ENCODE measurements at regions not wholly inside any gene's neighbourhood (a gene's known extent, or its start where the extent isn't known, plus 50 kb on each side); places are given as distances from the start of the nearest gene placed in this dataset.

DNA sequence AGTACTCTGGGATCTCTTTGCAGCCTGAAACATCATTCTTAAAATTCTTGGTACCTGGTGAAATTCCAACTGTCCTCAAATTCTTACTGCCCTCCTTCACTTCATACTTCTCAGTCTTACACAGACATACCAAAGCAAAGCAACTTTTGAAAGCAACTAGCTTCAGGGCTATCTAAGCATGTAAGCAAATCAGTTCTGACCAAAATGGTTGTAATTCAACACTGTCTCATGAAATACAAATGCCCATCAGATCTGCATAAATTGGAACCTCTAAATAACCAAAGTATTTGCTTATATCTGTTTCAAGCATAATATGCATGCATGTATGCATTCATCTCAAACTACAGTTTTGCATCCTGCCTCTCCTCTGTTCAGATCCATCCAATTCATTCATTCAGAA, 308.1 kb upstream of the PPARGC1A start:
- no peaks in the 10 kb centered on the region for H3F3A ChIP-seq (ENCODE audit: low read depth)
- no peak overlapping the region for H3K27ac Mint-ChIP-seq
- no peak for TF ChIP-seq EZH2phosphoT487 (IDR thresholded peaks at IDR 0.05)
- TF ChIP-seq, protein P1, sequence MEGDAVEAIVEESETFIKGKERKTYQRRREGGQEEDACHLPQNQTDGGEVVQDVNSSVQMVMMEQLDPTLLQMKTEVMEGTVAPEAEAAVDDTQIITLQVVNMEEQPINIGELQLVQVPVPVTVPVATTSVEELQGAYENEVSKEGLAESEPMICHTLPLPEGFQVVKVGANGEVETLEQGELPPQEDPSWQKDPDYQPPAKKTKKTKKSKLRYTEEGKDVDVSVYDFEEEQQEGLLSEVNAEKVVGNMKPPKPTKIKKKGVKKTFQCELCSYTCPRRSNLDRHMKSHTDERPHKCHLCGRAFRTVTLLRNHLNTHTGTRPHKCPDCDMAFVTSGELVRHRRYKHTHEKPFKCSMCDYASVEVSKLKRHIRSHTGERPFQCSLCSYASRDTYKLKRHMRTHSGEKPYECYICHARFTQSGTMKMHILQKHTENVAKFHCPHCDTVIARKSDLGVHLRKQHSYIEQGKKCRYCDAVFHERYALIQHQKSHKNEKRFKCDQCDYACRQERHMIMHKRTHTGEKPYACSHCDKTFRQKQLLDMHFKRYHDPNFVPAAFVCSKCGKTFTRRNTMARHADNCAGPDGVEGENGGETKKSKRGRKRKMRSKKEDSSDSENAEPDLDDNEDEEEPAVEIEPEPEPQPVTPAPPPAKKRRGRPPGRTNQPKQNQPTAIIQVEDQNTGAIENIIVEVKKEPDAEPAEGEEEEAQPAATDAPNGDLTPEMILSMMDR (IDR thresholded peaks at IDR 0.05) = no peak
- TF ChIP-seq EZH2 (IDR thresholded peaks at IDR 0.05) = no peak
- no peak overlapping the region for H3K4me3 ChIP-seq
- no peaks in the 10 kb centered on the region for H4K20me1 ChIP-seq (ENCODE audit: low read depth)
- H3K4me2 ChIP-seq = no peak overlapping the region
- H3K4me1 ChIP-seq = no peaks in the 10 kb centered on the region
- no peaks in the 10 kb centered on the region for H3K27me3 ChIP-seq
- no peaks in the 10 kb centered on the region for H3K9me3 ChIP-seq (ENCODE audit: low read depth)
- no peak overlapping the region for H3K9ac ChIP-seq
- H3K4me3 Mint-ChIP-seq = no peak overlapping the region
- no peak for DNase-seq (ENCODE audit: low spot score)
- no peaks in the 10 kb centered on the region for H3K79me2 ChIP-seq (ENCODE audit: low read depth)
- H3K36me3 Mint-ChIP-seq = no peaks in the 10 kb centered on the region
- H3K27me3 Mint-ChIP-seq (ENCODE audit: insufficient read depth, low read depth) = peaks cover 3% of the 10 kb centered on the region
- no peaks in the 10 kb centered on the region for H3K4me1 Mint-ChIP-seq
- no peak overlapping the region for H2AFZ ChIP-seq (replicated peaks)
- H3K9me3 Mint-ChIP-seq = no peaks in the 10 kb centered on the region
- H3K36me3 ChIP-seq = no peaks in the 10 kb centered on the region
- H3K27ac ChIP-seq = no peak overlapping the region

DNA sequence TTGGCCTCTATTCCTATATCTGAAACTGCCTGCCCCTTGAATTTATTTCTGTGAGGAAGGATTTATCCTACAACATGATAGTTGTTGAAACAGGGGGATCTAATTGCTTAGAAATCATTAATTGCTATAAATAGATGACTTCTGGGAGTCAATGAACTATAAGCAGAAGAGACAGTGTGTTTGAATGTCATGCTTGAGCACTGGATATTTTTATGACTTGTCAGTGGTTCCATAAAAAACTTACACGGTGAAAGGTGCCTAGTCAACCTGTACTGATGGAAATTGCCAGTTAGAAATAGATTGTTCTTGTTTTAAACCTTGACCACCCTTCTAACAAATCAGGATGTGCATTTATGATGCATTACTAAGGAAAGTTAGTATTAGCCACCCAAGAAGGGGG, 306.9 kb upstream of the PPARGC1A start:
- no peak overlapping the region for H3K27ac Mint-ChIP-seq
- no peaks in the 10 kb centered on the region for H3K79me2 ChIP-seq (ENCODE audit: low read depth)
- H3K36me3 Mint-ChIP-seq = no peaks in the 10 kb centered on the region
- no peak overlapping the region for H3K27ac ChIP-seq
- H3K9ac ChIP-seq = no peak overlapping the region
- no peak for DNase-seq (ENCODE audit: low spot score)
- H3K36me3 ChIP-seq = no peaks in the 10 kb centered on the region
- H3K4me1 ChIP-seq = no peaks in the 10 kb centered on the region
- H4K20me1 ChIP-seq (ENCODE audit: low read depth) = no peaks in the 10 kb centered on the region
- TF ChIP-seq EZH2phosphoT487 (IDR thresholded peaks at IDR 0.05) (no peak), EZH2 (IDR thresholded peaks at IDR 0.05) (no peak)
- TF ChIP-seq, protein P1 (IDR thresholded peaks at IDR 0.05) = no peak
- H3K27me3 ChIP-seq = no peaks in the 10 kb centered on the region
- H3K27me3 Mint-ChIP-seq (ENCODE audit: insufficient read depth, low read depth) = peaks cover 3% of the 10 kb centered on the region
- H2AFZ ChIP-seq (replicated peaks) = no peak overlapping the region
- no peaks in the 10 kb centered on the region for H3K9me3 ChIP-seq (ENCODE audit: low read depth)
- no peaks in the 10 kb centered on the region for H3F3A ChIP-seq (ENCODE audit: low read depth)
- no peak overlapping the region for H3K4me3 Mint-ChIP-seq
- H3K9me3 Mint-ChIP-seq = no peaks in the 10 kb centered on the region
- no peak overlapping the region for H3K4me3 ChIP-seq
- no peaks in the 10 kb centered on the region for H3K4me1 Mint-ChIP-seq
- H3K4me2 ChIP-seq = no peak overlapping the region

DNA sequence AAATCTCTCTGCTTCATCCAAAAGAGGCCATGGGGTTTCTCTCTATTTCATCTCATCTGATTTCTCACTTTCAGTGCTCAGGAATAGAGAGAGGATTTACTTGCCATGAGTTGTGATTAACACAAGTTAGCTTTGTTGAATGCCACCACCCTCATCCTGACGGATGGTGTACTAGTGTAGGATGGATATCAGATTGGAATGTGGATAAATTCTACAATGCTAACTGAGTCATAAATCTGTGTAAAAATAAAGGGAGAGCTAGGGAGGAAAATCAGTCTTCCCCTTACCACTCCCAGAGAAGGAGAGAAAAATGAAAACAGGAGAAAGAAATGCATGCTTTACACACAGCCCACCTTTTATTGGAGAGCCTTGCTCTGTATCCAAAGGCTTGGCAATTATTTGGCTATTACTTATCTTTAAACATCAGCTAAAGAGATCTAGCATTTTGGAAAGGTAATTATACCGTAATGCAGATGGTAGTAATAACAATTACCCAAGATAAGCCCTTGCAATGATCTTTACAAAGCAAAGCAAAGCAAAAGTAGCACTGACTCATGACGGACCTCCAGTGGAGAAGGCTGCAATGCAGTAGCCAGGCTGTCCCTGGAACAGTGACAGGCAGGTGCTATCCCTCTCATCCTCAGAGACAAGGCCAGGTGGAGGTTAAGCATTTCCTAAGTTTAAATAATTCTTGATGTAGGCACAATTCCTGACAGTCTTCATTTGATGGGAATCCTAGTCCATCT, 306.3 kb upstream of the PPARGC1A start:
- peaks cover 3% of the 10 kb centered on the region for H3K27me3 Mint-ChIP-seq (ENCODE audit: insufficient read depth, low read depth)
- H3K27ac Mint-ChIP-seq = no peak overlapping the region
- no peaks in the 10 kb centered on the region for H3K79me2 ChIP-seq (ENCODE audit: low read depth)
- no peaks in the 10 kb centered on the region for H3F3A ChIP-seq (ENCODE audit: low read depth)
- no peak for DNase-seq (ENCODE audit: low spot score)
- no peaks in the 10 kb centered on the region for H3K9me3 ChIP-seq (ENCODE audit: low read depth)
- H4K20me1 ChIP-seq (ENCODE audit: low read depth) = no peaks in the 10 kb centered on the region
- H3K36me3 ChIP-seq = no peaks in the 10 kb centered on the region
- H3K36me3 Mint-ChIP-seq = no peaks in the 10 kb centered on the region
- H3K9ac ChIP-seq = no peak overlapping the region
- no peak overlapping the region for H3K4me3 ChIP-seq
- no peaks in the 10 kb centered on the region for H3K27me3 ChIP-seq
- no peak overlapping the region for H3K27ac ChIP-seq
- no peak overlapping the region for H3K4me2 ChIP-seq
- H3K4me1 ChIP-seq = no peaks in the 10 kb centered on the region
- H3K4me1 Mint-ChIP-seq = peaks cover under 1% of the 10 kb centered on the region
- no peak overlapping the region for H2AFZ ChIP-seq (replicated peaks)
- no peak for TF ChIP-seq EZH2 (IDR thresholded peaks at IDR 0.05)
- TF ChIP-seq, protein P1 (IDR thresholded peaks at IDR 0.05) = peak; percentile 16
- no peak overlapping the region for H3K4me3 Mint-ChIP-seq
- no peaks in the 10 kb centered on the region for H3K9me3 Mint-ChIP-seq

All from neural progenitor cell (in vitro differentiated cells).